ENCODE measurements at regions not wholly inside any gene's neighbourhood (a gene's known extent, or its start where the extent isn't known, plus 50 kb on each side); places are given as distances from the start of the nearest gene placed in this dataset.

GRCh38 chr17:5687646-5688045, 103.3 kb upstream of the NLRP1 start:
- Mint-ChIP-seq H3K9me3 (no peaks in the 10 kb centered on the region), H3K4me3 (no peak overlapping the region), H3K27me3 (peaks cover 9% of the 10 kb centered on the region), H3K4me1 (no peaks in the 10 kb centered on the region), H3K36me3 (ENCODE audit: low read depth) (no peaks in the 10 kb centered on the region), H3K27ac (no peak overlapping the region)
- POLR2A ChIA-PET: no interaction called here
- CTCF ChIA-PET: no interaction called here
- ATAC-seq (ENCODE audit: low read depth) (no peak), DNase-seq (no peak)
- TF ChIP-seq, protein P1, sequence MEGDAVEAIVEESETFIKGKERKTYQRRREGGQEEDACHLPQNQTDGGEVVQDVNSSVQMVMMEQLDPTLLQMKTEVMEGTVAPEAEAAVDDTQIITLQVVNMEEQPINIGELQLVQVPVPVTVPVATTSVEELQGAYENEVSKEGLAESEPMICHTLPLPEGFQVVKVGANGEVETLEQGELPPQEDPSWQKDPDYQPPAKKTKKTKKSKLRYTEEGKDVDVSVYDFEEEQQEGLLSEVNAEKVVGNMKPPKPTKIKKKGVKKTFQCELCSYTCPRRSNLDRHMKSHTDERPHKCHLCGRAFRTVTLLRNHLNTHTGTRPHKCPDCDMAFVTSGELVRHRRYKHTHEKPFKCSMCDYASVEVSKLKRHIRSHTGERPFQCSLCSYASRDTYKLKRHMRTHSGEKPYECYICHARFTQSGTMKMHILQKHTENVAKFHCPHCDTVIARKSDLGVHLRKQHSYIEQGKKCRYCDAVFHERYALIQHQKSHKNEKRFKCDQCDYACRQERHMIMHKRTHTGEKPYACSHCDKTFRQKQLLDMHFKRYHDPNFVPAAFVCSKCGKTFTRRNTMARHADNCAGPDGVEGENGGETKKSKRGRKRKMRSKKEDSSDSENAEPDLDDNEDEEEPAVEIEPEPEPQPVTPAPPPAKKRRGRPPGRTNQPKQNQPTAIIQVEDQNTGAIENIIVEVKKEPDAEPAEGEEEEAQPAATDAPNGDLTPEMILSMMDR (IDR thresholded peaks at IDR 0.05): no peak
- intact Hi-C loops (cut with micrococcal nuclease): no loop called here

DNA sequence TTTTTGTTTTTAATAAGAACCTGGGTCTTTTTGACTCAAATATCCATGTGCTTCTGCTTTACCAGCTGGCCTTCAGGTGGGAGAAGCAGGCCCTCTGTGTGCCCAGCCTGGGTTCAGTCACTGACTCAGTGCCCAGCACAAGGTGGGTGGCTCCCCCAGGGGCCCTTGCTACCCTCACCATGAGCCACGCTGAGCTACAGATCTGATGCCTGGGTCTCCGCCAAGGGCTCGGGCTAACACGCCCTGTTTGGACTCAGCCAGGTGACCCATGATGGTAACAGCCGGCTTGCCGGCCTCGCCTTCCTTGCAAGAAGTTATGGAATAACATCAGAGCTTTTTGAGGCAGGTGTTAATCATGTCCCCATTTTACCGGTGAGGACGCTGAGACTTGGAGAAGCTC, 109.5 kb upstream of the NLRP1 start:
- DNase-seq (no peak), ATAC-seq (ENCODE audit: low read depth) (no peak)
- Mint-ChIP-seq H3K9me3 (no peaks in the 10 kb centered on the region), H3K36me3 (ENCODE audit: low read depth) (no peaks in the 10 kb centered on the region), H3K4me1 (no peaks in the 10 kb centered on the region), H3K27ac (no peak overlapping the region), H3K4me3 (no peak overlapping the region), H3K27me3 (peaks cover 3% of the 10 kb centered on the region)
- TF ChIP-seq, protein P1 (IDR thresholded peaks at IDR 0.05): no peak
- CTCF ChIA-PET: no interaction called here
- POLR2A ChIA-PET: no interaction called here
- intact Hi-C loops (cut with micrococcal nuclease): no loop called here

GRCh38 chr17:5694551-5694950, 110.2 kb upstream of the NLRP1 start:
- no peak overlapping the region for H3K4me3 Mint-ChIP-seq
- peaks cover 5% of the 10 kb centered on the region for H3K27me3 Mint-ChIP-seq
- ChIA-PET CTCF (no interaction called here), POLR2A (no interaction called here)
- no peaks in the 10 kb centered on the region for H3K4me1 Mint-ChIP-seq
- intact Hi-C loops (cut with micrococcal nuclease): no loop called here
- no peaks in the 10 kb centered on the region for H3K36me3 Mint-ChIP-seq (ENCODE audit: low read depth)
- no peak for DNase-seq
- no peak for ATAC-seq (ENCODE audit: low read depth)
- no peak overlapping the region for H3K27ac Mint-ChIP-seq
- TF ChIP-seq, protein P1 (IDR thresholded peaks at IDR 0.05): no peak
- no peaks in the 10 kb centered on the region for H3K9me3 Mint-ChIP-seq

DNA sequence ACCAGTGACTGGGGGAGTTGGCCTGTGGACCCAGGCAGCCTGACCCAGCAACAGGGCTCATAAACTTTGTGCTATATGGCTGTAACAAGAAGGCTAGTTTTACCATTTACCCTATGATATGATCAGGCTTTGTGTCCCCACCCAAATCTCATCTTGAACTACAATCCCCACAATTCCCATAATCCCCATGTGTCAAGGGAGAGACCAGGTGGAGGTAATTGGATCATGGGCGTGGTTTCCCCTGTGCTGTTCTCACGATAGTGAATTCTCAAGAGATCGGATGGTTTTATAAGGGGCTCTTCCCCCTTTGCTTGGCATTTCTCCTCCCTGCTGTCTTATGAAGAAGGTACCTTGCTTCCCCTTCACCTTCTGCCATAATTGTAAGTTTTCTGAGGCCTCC, 111.2 kb upstream of the NLRP1 start:
- Mint-ChIP-seq H3K4me1 (no peaks in the 10 kb centered on the region), H3K27ac (no peak overlapping the region), H3K27me3 (peaks cover 5% of the 10 kb centered on the region), H3K9me3 (no peaks in the 10 kb centered on the region), H3K36me3 (ENCODE audit: low read depth) (no peaks in the 10 kb centered on the region), H3K4me3 (no peak overlapping the region)
- POLR2A ChIA-PET: no interaction called here
- DNase-seq (no peak), ATAC-seq (ENCODE audit: low read depth) (no peak)
- intact Hi-C loops (cut with micrococcal nuclease): no loop called here
- CTCF ChIA-PET: no interaction called here
- TF ChIP-seq, protein P1 (IDR thresholded peaks at IDR 0.05): no peak

DNA sequence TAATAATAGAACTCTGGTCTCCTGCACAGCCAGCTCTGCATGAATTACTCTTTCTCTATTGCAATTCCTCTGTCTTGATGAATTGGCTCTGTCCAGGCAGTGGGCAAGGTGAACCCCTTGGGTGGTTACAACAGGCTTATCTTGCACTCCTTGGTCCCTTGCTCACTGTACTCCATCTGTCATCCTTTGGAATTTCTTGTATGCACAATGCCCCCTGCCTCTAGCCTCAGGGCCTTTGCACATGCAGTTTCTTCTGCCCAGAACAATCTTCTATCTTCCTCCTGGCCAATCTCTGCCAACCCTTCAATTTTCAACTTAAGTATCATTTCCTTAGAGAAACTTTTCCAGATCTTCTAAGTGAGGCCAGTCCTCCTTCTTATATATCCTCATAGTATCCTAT, 114.7 kb upstream of the NLRP1 start:
- Mint-ChIP-seq H3K27me3 (peaks cover 20% of the 10 kb centered on the region), H3K9me3 (peaks cover 7% of the 10 kb centered on the region), H3K4me3 (no peak overlapping the region), H3K27ac (no peak overlapping the region), H3K36me3 (ENCODE audit: low read depth) (no peaks in the 10 kb centered on the region), H3K4me1 (no peaks in the 10 kb centered on the region)
- DNase-seq (no peak), ATAC-seq (ENCODE audit: low read depth) (no peak)
- ChIA-PET CTCF (no interaction called here), POLR2A (no interaction called here)
- TF ChIP-seq, protein P1 (IDR thresholded peaks at IDR 0.05): no peak
- intact Hi-C loops (cut with micrococcal nuclease): no loop called here
